Activated naive CD8-positive, alpha-beta T cell treated with anti-CD3 and anti-CD28 coated beads, Interleukin-2, amount 50 U/mL, for 24 hours (primary cell): ENCODE measurements at regions not wholly inside any gene's neighbourhood (a gene's known extent, or its start where the extent isn't known, plus 50 kb on each side); places are given as distances from the start of the nearest gene placed in this dataset.

Experiments used
- ATAC-seq: fragments of 150-1000 bp; cut with Tn5 transposase; one replicate; pipeline ENCODE4 v1.10.0; 2021
- DNase-seq: peaks from one replicate; pipeline ENCODE4 v3.0.0; 2021
- H3K27ac Mint-ChIP-seq: one replicate; pipeline ENCODE4 v1.8.0; 2021; ENCODE audit warnings: mild to moderate bottlenecking, mixed read lengths
- H3K27me3 Mint-ChIP-seq: one replicate; pipeline ENCODE4 v1.8.0; 2021; ENCODE audit warnings: mixed read lengths
- H3K36me3 Mint-ChIP-seq: one replicate; pipeline ENCODE4 v1.8.0; 2021; ENCODE audit warnings: low read depth, mixed read lengths
- H3K4me1 Mint-ChIP-seq: one replicate; pipeline ENCODE4 v1.8.0; 2021; ENCODE audit warnings: mixed read lengths
- H3K4me3 Mint-ChIP-seq: one replicate; pipeline ENCODE4 v1.8.0; 2021; ENCODE audit warnings: mild to moderate bottlenecking, moderate library complexity, mixed read lengths
- H3K9me3 Mint-ChIP-seq: one replicate; pipeline ENCODE4 v1.8.0; 2021; ENCODE audit warnings: mixed read lengths

DNA sequence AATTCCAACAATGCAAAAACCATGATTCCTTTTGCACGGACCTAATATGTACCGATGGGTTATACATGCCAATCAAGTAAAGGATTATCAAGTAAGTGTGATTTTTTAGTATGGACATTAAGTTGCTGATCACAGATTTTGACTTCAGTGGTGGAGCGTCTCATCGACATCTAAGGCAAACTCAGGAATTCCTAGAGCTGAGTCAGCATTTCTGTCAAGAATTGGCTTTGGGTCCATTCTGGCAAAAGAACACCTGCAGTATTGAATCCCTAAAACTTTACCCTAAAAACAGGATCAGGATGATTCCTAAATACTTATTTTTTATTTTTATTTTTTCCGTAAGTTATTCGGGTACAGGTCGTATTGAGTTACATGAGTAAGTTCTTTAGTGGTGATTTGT, 83.6 kb downstream of the HPGD start:
- Mint-ChIP-seq H3K36me3 (no peaks in the 10 kb centered on the region), H3K4me1 (no peaks in the 10 kb centered on the region), H3K27me3 (no peaks in the 10 kb centered on the region), H3K4me3 (no peak overlapping the region), H3K27ac (no peak overlapping the region), H3K9me3 (no peaks in the 10 kb centered on the region)
- DNase-seq (no peak), ATAC-seq (no peak)

DNA sequence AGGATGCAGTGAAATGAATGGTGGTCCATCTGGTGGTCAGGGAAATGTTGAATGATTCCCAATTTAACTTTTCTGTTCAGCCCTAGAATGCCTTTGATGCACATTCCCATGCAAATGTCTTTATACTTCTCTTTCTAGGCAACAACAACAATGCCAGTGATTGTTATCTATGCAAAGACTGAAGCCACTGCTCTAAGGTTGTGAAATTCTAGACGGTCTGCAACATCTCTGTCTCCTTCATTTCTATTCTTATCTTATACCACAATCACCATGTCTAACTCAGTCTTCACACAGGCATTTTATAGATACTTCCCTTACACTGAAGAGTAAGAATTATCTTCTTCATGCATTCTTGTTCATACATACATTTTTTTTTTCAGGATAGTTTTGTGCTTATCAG, 84.5 kb downstream of the HPGD start:
- H3K27me3 Mint-ChIP-seq, result no peaks in the 10 kb centered on the region
- no peaks in the 10 kb centered on the region for H3K4me1 Mint-ChIP-seq
- H3K9me3 Mint-ChIP-seq, result no peaks in the 10 kb centered on the region
- no peak overlapping the region for H3K4me3 Mint-ChIP-seq
- H3K27ac Mint-ChIP-seq, result no peak overlapping the region
- no peaks in the 10 kb centered on the region for H3K36me3 Mint-ChIP-seq
- ATAC-seq, result no peak
- DNase-seq, result no peak

DNA sequence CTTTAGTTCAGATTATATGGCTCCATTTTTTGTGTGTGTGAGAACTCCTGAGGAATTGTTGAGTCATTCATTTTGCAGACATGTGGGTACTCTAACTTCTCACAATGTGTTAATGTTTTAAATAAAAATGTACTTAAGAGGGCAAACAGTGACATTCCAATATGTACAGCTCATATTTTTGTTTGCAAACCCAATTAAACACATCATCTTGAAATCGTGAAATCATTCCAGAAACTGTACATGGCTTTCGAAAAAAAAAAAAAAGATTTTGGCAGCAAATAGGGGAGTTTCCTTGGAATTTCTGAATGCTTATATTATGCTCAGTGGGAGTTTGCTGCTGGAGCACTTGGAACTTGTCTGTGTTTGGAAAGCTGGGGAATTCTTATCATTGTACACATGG, 85.0 kb downstream of the HPGD start:
- ATAC-seq (no peak), DNase-seq (no peak)
- Mint-ChIP-seq H3K27me3 (no peaks in the 10 kb centered on the region), H3K36me3 (no peaks in the 10 kb centered on the region), H3K27ac (no peak overlapping the region), H3K4me3 (no peak overlapping the region), H3K4me1 (no peaks in the 10 kb centered on the region), H3K9me3 (no peaks in the 10 kb centered on the region)

DNA sequence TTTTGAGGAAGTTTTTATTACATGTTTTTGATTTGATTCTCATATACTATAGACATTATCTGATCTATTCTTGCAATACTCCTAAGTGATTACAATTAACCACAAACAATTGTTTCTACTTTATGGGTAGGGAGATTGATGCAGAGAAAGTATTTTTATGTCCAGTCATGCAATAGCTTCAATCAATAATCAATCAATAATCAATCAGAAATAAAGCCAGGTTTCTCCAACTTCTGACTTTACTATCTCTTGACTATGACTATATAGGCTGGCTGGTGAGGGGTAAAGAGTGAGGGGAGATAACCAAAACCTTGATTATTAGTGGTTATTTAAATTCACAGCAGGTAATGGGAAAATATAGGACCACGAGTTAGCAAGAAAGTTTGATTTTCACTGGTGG, 85.9 kb downstream of the HPGD start:
- H3K4me1 Mint-ChIP-seq, result no peaks in the 10 kb centered on the region
- no peak overlapping the region for H3K27ac Mint-ChIP-seq
- no peak for DNase-seq
- no peak overlapping the region for H3K4me3 Mint-ChIP-seq
- no peaks in the 10 kb centered on the region for H3K36me3 Mint-ChIP-seq
- ATAC-seq, result no peak
- H3K9me3 Mint-ChIP-seq, result no peaks in the 10 kb centered on the region
- H3K27me3 Mint-ChIP-seq, result no peaks in the 10 kb centered on the region

DNA sequence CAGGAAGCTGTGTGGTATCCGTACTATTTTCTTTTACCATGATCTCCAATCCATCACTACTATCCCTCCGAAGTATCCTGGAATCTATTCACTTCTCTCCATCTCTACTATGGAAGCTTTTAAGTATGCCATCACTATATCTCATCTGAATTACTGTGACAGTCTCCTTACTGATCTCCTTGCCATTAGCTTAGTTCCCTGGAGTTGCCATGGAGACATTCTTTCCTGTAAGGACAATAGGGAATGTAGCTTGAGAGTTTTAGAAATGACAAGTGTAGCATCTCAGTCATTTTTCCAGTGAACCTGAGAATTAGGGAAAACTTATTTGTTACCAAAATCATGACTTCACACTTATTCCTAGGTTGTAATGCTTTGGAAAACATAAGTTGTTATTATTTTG, 86.3 kb downstream of the HPGD start:
- no peaks in the 10 kb centered on the region for H3K9me3 Mint-ChIP-seq
- H3K27me3 Mint-ChIP-seq, result no peaks in the 10 kb centered on the region
- H3K36me3 Mint-ChIP-seq, result no peaks in the 10 kb centered on the region
- DNase-seq (no peak), ATAC-seq (no peak)
- H3K27ac Mint-ChIP-seq, result no peak overlapping the region
- no peaks in the 10 kb centered on the region for H3K4me1 Mint-ChIP-seq
- H3K4me3 Mint-ChIP-seq, result no peak overlapping the region

DNA sequence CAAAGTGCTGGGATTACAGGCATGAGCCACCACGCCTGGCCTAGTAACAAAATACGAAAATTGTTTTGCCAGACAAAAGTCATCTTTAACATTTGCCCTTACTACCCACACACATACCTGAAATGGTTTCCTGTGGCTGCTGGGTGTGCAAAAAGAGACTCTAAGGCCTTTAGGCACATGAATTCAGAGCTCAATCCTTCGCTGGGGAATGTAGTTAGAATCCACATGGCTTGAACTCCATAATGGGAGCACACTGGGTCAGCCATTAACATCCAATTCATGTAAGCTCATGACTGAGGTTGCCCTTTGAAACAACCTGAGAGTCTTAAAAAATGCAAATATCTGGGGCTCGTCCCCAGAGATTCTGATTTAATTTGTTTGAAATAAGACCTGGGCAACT, 87.8 kb downstream of the HPGD start:
- Mint-ChIP-seq H3K4me1 (no peaks in the 10 kb centered on the region), H3K27me3 (no peaks in the 10 kb centered on the region), H3K27ac (no peak overlapping the region), H3K36me3 (no peaks in the 10 kb centered on the region), H3K4me3 (no peak overlapping the region), H3K9me3 (no peaks in the 10 kb centered on the region)
- ATAC-seq, result no peak
- no peak for DNase-seq

DNA sequence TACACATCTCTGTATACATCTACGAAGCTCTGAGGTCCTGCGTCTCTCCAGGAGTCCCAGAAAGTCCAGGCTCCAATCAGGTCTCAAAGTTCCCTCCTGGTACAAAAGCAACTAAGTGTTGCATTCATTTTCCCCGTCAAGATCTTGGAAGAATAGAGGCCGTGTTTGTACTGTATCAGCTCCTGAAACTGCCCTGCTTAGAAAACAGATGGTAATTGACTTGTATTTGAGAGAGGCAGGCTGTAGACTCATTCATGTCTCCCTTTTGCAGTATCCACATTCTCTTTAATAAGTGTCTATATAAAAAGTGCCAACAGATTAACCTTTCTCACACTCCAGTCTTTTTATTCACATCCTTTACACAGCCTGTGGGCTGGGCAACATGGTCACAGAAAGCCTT, 91.7 kb downstream of the HPGD start:
- no peaks in the 10 kb centered on the region for H3K36me3 Mint-ChIP-seq
- ATAC-seq, result no peak
- no peaks in the 10 kb centered on the region for H3K9me3 Mint-ChIP-seq
- no peak for DNase-seq
- H3K27ac Mint-ChIP-seq, result no peak overlapping the region
- no peaks in the 10 kb centered on the region for H3K4me1 Mint-ChIP-seq
- no peaks in the 10 kb centered on the region for H3K27me3 Mint-ChIP-seq
- H3K4me3 Mint-ChIP-seq, result no peak overlapping the region

DNA sequence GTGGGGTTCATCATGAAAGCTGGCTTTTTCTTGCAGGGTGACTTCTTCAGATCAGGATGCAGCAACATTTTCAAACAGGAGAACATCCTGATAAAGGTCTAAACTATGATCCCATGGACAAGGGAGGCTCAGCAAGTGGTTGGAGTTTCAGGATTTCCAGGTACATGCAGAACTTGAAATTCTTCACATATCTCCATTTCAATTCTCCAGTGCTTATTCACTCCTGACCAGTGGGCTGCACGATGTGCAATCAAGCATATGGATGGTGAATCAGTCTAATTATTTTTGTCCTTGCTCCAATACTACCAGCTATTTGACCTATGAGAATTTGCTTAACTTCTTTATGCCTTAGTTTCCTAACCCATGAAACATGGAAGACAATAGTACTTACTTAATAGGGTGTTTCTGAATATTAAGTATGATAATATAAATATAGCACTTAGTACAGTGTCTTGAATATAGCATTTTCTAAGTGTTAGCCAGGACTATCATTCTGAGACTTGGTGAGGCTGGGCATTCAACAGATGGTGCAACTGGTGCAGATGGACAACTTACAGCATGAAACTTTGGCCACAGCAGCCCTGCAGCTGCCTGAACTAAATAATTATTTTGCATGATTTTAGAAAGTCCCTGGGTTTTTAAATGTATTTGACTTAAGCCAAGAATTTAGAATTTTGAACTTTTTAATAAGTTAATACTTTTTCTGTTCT, 92.4 kb downstream of the HPGD start:
- Mint-ChIP-seq H3K4me3 (no peak overlapping the region), H3K9me3 (no peaks in the 10 kb centered on the region), H3K4me1 (no peaks in the 10 kb centered on the region), H3K27me3 (no peaks in the 10 kb centered on the region), H3K36me3 (no peaks in the 10 kb centered on the region), H3K27ac (no peak overlapping the region)
- no peak for DNase-seq
- no peak for ATAC-seq

DNA sequence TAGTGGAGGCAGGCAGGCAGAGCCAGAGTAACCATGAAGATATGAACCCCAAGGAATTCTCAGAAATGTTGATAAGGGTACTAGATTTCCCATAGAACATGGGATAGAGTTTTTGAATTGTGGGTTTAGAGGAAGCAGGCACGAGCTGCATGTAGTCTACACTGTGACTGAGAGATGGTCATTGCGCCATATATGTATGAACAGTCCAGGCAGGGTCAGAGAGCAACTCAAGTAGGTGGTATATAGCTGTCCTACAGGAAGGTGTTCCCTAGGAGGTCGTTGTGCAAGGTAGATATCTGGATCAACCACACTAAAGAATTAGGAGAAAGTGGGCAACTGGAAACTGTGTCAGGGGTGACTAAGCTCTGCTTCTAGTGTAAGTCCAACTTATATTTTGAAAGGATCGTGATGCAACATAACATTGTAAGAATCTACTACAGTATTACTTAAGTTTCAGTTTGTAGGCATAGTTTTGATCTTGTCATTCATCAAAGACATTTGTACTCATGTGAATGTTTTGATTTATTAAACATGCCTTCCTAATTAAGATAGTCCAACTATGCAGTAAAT, 94.6 kb downstream of the HPGD start:
- no peak for ATAC-seq
- Mint-ChIP-seq H3K27me3 (no peaks in the 10 kb centered on the region), H3K4me3 (no peak overlapping the region), H3K4me1 (peaks cover 10% of the 10 kb centered on the region), H3K9me3 (no peaks in the 10 kb centered on the region), H3K36me3 (no peaks in the 10 kb centered on the region), H3K27ac (no peak overlapping the region)
- DNase-seq, result no peak

DNA sequence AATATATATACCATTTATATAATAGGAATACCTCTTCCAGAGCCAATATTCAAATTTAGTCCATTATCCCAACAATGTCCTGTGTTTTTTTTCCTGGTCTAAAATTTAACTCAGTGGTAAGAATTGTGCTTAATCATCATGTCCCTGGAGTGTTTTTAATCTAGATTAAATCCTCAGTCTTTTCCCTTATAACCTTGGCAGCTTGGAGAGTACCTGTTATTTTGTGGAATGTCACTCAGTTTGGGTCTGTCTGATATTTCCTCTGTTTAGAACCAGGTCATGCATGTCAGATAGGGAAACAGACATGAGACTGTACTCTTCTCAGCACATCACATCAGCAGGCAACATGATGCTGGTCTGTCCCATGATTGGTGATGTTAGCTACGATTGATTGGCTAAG, 96.6 kb downstream of the HPGD start:
- no peaks in the 10 kb centered on the region for H3K27me3 Mint-ChIP-seq
- no peak overlapping the region for H3K27ac Mint-ChIP-seq
- H3K36me3 Mint-ChIP-seq, result no peaks in the 10 kb centered on the region
- DNase-seq (no peak), ATAC-seq (no peak)
- H3K4me1 Mint-ChIP-seq, result peaks cover 15% of the 10 kb centered on the region
- no peaks in the 10 kb centered on the region for H3K9me3 Mint-ChIP-seq
- no peak overlapping the region for H3K4me3 Mint-ChIP-seq

DNA sequence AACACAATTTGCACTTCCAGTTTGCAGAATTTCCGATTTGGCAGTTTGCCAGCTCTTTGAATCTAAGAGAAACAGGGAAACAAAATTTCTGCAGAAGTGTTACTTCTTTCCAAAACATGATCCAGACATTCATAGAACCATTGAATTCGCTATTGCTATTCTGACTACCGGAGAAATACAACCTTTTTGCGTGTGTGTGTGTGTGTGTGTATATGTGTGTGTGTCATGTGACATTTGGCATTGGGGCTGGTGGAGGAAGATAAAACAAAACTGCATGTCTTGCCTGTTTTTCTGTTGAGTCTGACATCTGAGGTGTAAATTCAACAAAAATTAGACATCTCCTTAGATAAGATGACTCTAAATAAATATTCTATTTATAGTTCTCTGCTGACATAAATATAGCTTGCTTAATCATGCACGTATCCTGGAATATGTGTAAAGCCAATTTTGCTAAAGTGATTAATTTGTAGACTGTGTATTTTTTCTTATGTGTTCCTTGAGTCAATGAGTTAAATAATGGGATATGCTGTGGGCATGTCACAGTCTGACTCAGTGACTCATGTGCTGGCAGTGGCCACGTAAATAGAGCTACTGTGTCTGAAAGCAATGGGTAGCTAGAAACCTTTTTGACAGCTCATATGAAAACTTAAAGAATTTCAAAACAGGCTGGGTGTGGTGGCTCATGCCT, 98.9 kb downstream of the HPGD start:
- no peak overlapping the region for H3K27ac Mint-ChIP-seq
- no peaks in the 10 kb centered on the region for H3K27me3 Mint-ChIP-seq
- H3K36me3 Mint-ChIP-seq, result no peaks in the 10 kb centered on the region
- no peaks in the 10 kb centered on the region for H3K9me3 Mint-ChIP-seq
- H3K4me1 Mint-ChIP-seq, result peaks cover 25% of the 10 kb centered on the region
- DNase-seq (no peak), ATAC-seq (peak; percentile 83)
- H3K4me3 Mint-ChIP-seq, result no peak overlapping the region

DNA sequence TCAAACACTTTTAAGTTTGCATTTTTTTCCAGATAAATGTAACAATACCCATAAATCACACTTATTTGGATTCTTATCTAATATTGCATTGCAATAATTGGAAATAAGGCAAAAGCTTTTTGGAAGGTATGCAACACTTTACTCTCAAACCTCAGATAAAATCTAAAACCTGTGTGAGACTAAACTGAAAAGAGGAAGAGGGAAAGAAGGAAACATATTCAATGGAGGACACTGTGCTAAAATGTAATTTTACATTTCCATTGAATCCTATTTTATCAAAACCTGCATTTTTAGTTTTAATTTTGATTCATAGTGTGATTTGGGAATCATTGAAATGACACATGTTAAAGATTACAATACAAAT, 99.4 kb downstream of the HPGD start:
- DNase-seq (no peak), ATAC-seq (no peak)
- H3K4me3 Mint-ChIP-seq, result no peak overlapping the region
- no peaks in the 10 kb centered on the region for H3K9me3 Mint-ChIP-seq
- peaks cover 25% of the 10 kb centered on the region for H3K4me1 Mint-ChIP-seq
- H3K36me3 Mint-ChIP-seq, result no peaks in the 10 kb centered on the region
- H3K27me3 Mint-ChIP-seq, result no peaks in the 10 kb centered on the region
- no peak overlapping the region for H3K27ac Mint-ChIP-seq

DNA sequence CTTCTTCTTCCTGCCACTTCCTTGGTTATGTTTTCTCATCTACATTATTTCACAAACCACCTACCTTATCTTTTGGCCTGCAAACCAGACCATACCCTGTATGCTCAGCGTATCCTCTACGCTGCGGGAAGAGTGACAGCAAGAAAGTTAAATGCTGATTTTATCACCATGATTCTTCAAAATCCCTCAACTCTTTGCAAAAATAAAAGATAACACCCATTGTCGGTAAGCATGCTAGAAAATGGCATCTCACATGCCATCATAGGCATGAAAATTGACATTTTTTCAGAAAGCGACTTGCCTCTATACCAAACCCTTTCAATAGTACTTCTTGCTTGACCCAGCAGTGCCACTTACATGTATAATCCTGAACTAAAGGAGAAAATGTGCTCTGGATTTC, 102.0 kb downstream of the HPGD start:
- peak overlapping the region; percentile 6 for H3K4me3 Mint-ChIP-seq
- H3K9me3 Mint-ChIP-seq, result peaks cover 3% of the 10 kb centered on the region
- ATAC-seq, result no peak
- H3K27ac Mint-ChIP-seq, result no peak overlapping the region
- H3K36me3 Mint-ChIP-seq, result no peaks in the 10 kb centered on the region
- H3K4me1 Mint-ChIP-seq, result peaks cover 25% of the 10 kb centered on the region
- no peak for DNase-seq
- H3K27me3 Mint-ChIP-seq, result no peaks in the 10 kb centered on the region

DNA sequence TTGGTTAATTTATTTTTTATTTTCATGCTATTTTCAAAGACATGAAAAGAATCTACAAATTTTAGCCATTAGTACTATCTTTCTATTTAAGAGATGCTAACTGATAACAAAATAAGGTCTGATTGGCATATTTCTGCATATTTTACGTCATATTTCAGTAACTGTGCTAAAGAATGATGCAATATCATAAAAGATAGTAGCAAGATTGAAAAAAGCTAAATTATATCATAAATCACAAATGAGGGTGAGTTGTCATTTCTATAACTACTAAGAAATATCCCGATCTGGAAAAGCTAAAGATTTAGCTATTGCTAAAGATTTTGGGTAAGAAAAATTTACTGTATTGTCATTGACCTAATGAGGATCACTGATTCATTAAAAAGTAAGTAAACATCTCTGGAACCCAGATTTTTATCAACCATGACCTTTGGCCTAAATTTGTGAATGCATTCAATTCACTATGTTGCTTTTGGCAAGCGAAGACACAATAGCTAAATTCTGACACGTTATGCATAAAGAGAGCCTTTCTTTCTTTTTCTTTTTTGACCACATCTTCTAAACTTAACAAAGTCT, 103.6 kb downstream of the HPGD start:
- Mint-ChIP-seq H3K27ac (no peak overlapping the region), H3K9me3 (peaks cover 3% of the 10 kb centered on the region), H3K4me1 (peaks cover 25% of the 10 kb centered on the region), H3K4me3 (no peak overlapping the region), H3K36me3 (no peaks in the 10 kb centered on the region), H3K27me3 (no peaks in the 10 kb centered on the region)
- ATAC-seq (no peak), DNase-seq (no peak)

DNA sequence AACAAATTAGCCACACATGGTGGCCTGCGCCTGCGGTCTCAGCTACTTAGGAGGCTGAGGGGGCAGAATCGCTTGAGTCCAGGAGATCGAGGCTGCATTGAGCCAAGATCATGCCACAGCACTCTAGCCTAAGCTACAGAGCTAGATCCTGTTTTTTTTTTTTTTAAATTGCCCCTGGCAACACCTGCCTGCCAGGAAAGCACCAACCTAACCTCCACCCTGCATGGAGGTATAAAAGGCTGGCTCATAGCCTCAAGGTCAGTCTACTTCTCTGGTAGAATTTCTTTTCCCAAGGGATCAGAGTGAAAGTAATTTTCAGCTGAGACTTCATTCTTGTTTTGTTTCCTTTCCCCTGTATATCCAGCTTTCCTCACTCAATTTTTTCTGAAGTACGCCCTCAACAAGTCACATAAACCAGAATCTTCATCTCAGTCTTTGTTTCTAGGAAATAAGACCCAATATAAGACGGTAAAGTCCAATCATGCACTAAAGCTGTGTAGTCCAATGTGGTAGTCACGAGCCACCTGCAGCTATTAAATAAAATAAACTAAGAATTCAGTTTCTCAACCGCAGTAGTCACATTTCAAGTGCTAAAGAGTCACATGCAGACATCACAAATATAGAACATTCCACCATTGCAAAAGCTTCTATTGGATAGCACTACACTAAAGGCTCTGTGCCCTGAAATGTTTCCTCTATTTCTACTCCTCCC, 113.3 kb downstream of the HPGD start:
- H3K27ac Mint-ChIP-seq, result no peak overlapping the region
- H3K36me3 Mint-ChIP-seq, result peaks cover 1% of the 10 kb centered on the region
- H3K4me1 Mint-ChIP-seq, result peaks cover 2% of the 10 kb centered on the region
- ATAC-seq (no peak), DNase-seq (no peak)
- H3K4me3 Mint-ChIP-seq, result no peak overlapping the region
- no peaks in the 10 kb centered on the region for H3K9me3 Mint-ChIP-seq
- no peaks in the 10 kb centered on the region for H3K27me3 Mint-ChIP-seq
